Esophagus squamous epithelium (tissue), 5 donors: ENCODE measurements at regions not wholly inside any gene's neighbourhood (a gene's known extent, or its start where the extent isn't known, plus 50 kb on each side); places are given as distances from the start of the nearest gene placed in this dataset.

Experiments
- DNase-seq: peaks from one replicate; lab custom pipeline; 2025; lab: John Stamatoyannopoulos, UW
- H3K27ac ChIP-seq, 4 donors: fragments of 200-600 bp; sonication (generic); one replicate each; pipeline ENCODE4 v1.5.1; 2016 to 2019; ENCODE audit warnings: mild to moderate bottlenecking in 1 of 4
- H3K27me3 ChIP-seq, 4 donors: fragments of 200-600 bp; sonication (generic); 1 replicate in 3 of 4; 2 replicates in 1 of 4; pipeline versions ENCODE4 v1.5.1 to v1.6.0; 2017 to 2021; ENCODE audit warnings: antibody characterized with exemption in 1 of 4
- H3K36me3 ChIP-seq, 3 donors: fragments of 200-600 bp; sonication (generic); one replicate each; pipeline ENCODE4 v1.5.1; 2016 to 2019
- H3K4me1 ChIP-seq, 3 donors: fragments of 200-600 bp; sonication (generic); one replicate each; pipeline ENCODE4 v1.5.1; 2017 to 2019
- H3K4me3 ChIP-seq, 4 donors: fragments of 200-600 bp; sonication (generic); 1 replicate in 3 of 4; 2 replicates in 1 of 4; pipeline ENCODE4 v1.5.1; 2016 to 2019; ENCODE audit warnings: mild to moderate bottlenecking in 2 of 4, moderate library complexity in 1 of 4
- H3K9me3 ChIP-seq, 3 donors: fragments of 200-600 bp; sonication (generic); one replicate each; pipeline ENCODE4 v1.5.1; 2016 to 2019
- CTCF ChIP-seq, 6 experiments: fragments of 450-650 bp in 4 of 6; fragments of 200-600 bp in 2 of 6; sonication (generic) in 2 of 6; IDR thresholded peaks; one replicate each; pipeline ENCODE4 v1.5.1; 2016 to 2019; ENCODE audit warnings: antibody characterized with exemption in 6 of 6, mild to moderate bottlenecking in 4 of 6, moderate library complexity in 4 of 6
- POLR2A ChIP-seq, 4 donors: fragments of 450-650 bp; IDR thresholded peaks; one replicate each; pipeline ENCODE4 v1.6.1; 2017; ENCODE audit warnings: antibody characterized with exemption in 4 of 4, mild to moderate bottlenecking in 4 of 4, moderate library complexity in 3 of 4
- WGBS, 2 donors: methylation state at CpG; one replicate each; pipeline ENCODE4 v1.1.5; 2018; 5-methylcytosine and 5-hydroxymethylcytosine counted together
- intact Hi-C: fragments of 100-400 bp; cut with DNase I; formaldehyde crosslinking; loops from one replicate; pipeline ENCODE4 v1.15.0; 2022
- donor health status: DM: yes; HTN: yes; CAD: no.

- WGBS, 2 donors, result 73 to 76% methylated on average over 3 to 5 of the region's 5 CpGs
- H3K27ac ChIP-seq, result no peak overlapping the region
- TF ChIP-seq CTCF (IDR thresholded peaks at IDR 0.05) (no peak), POLR2A (IDR thresholded peaks at IDR 0.05) (no peak)
- no peak overlapping the region for H3K4me3 ChIP-seq
- intact Hi-C loops, result no loop called here
- no peak for DNase-seq
- H3K27me3 ChIP-seq, result no peaks in the 10 kb centered on the region
- no peaks in the 10 kb centered on the region for H3K4me1 ChIP-seq
- no peaks in the 10 kb centered on the region for H3K9me3 ChIP-seq
- H3K36me3 ChIP-seq, result no peaks in the 10 kb centered on the region
Observed at GRCh38 chr2:23211987-23212583, 172.9 kb upstream of the KLHL29 start.

GRCh38 chr2:23213196-23213595 is 171.8 kb upstream of the KLHL29 start:
- TF ChIP-seq CTCF (IDR thresholded peaks at IDR 0.05) (no peak), POLR2A (IDR thresholded peaks at IDR 0.05) (no peak)
- no peak overlapping the region for H3K4me3 ChIP-seq
- H3K9me3 ChIP-seq, result no peaks in the 10 kb centered on the region
- H3K4me1 ChIP-seq, result no peaks in the 10 kb centered on the region
- intact Hi-C loops, result no loop called here
- no peak overlapping the region for H3K27ac ChIP-seq
- DNase-seq, result no peak
- H3K36me3 ChIP-seq, result no peaks in the 10 kb centered on the region
- 84 to 90% methylated on average over 7 of the region's 7 CpGs for WGBS, 2 donors
- no peaks in the 10 kb centered on the region for H3K27me3 ChIP-seq

- no peak overlapping the region for H3K4me3 ChIP-seq
- no peaks in the 10 kb centered on the region for H3K36me3 ChIP-seq
- no peak for TF ChIP-seq CTCF (IDR thresholded peaks at IDR 0.05)
- no peak for TF ChIP-seq POLR2A (IDR thresholded peaks at IDR 0.05)
- no peak overlapping the region for H3K27ac ChIP-seq
- intact Hi-C loops, result no loop called here
- no peak for DNase-seq
- WGBS, 2 donors, result 86 to 94% methylated on average over 3 of the region's 3 CpGs
- H3K4me1 ChIP-seq, result no peaks in the 10 kb centered on the region
- H3K27me3 ChIP-seq, result no peaks in the 10 kb centered on the region
- no peaks in the 10 kb centered on the region for H3K9me3 ChIP-seq
Observed at GRCh38 chr2:23215016-23215415, 170.0 kb upstream of the KLHL29 start.

- H3K36me3 ChIP-seq, result no peaks in the 10 kb centered on the region
- no peaks in the 10 kb centered on the region for H3K9me3 ChIP-seq
- no peak for DNase-seq
- no peak for TF ChIP-seq POLR2A (IDR thresholded peaks at IDR 0.05)
- TF ChIP-seq CTCF (IDR thresholded peaks at IDR 0.05), result no peak
- no peak overlapping the region for H3K27ac ChIP-seq
- 43 to 47% methylated on average over 4 of the region's 4 CpGs for WGBS, 2 donors
- no peaks in the 10 kb centered on the region for H3K27me3 ChIP-seq
- intact Hi-C loops, result no loop called here
- H3K4me1 ChIP-seq, result no peaks in the 10 kb centered on the region
- no peak overlapping the region for H3K4me3 ChIP-seq
Observed at GRCh38 chr2:23219666-23220065, 165.3 kb upstream of the KLHL29 start.

- 41 to 51% methylated on average over 2 of the region's 2 CpGs for WGBS, 2 donors
- H3K36me3 ChIP-seq, result no peaks in the 10 kb centered on the region
- intact Hi-C loops, result no loop called here
- H3K9me3 ChIP-seq, result no peaks in the 10 kb centered on the region
- H3K27ac ChIP-seq, result no peak overlapping the region
- no peaks in the 10 kb centered on the region for H3K27me3 ChIP-seq
- no peak for DNase-seq
- no peak for TF ChIP-seq POLR2A (IDR thresholded peaks at IDR 0.05)
- no peak for TF ChIP-seq CTCF (IDR thresholded peaks at IDR 0.05)
- H3K4me1 ChIP-seq, result no peaks in the 10 kb centered on the region
- no peak overlapping the region for H3K4me3 ChIP-seq
Observed at GRCh38 chr2:23220513-23221094, 164.4 kb upstream of the KLHL29 start.
